Activated CD8-positive, alpha-beta memory T cell treated with anti-CD3 and anti-CD28 coated beads, Interleukin-2, amount 10 ng/mL, durations not matched to agents 7 days and 5 days (primary cell): ENCODE measurements at regions not wholly inside any gene's neighbourhood (a gene's known extent, or its start where the extent isn't known, plus 50 kb on each side); places are given as distances from the start of the nearest gene placed in this dataset.

Experiments used
- ATAC-seq: fragments of 150-1000 bp; cut with Tn5 transposase; one replicate; pipeline ENCODE4 v1.10.0; 2021; ENCODE audit warnings: moderate library complexity
- CTCF ChIA-PET: fragments of 350-600 bp; sonication (Branson Sonifier 250); formaldehyde crosslinking; loops from one replicate; lab custom pipeline; 2021; ENCODE audit warnings: antibody characterized with exemption; lab: Charles Lee
- DNase-seq: peaks from one replicate; pipeline ENCODE4 v3.0.0-alpha.2; 2020
- H3K27ac Mint-ChIP-seq: one replicate; pipeline ENCODE4 v1.8.0; 2021; ENCODE audit warnings: mild to moderate bottlenecking, mixed read lengths
- H3K27me3 Mint-ChIP-seq: one replicate; pipeline ENCODE4 v1.8.0; 2021; ENCODE audit warnings: mixed read lengths
- H3K36me3 Mint-ChIP-seq: one replicate; pipeline ENCODE4 v1.8.0; 2021; ENCODE audit warnings: mild to moderate bottlenecking, mixed read lengths
- H3K4me1 Mint-ChIP-seq: one replicate; pipeline ENCODE4 v1.8.0; 2021; ENCODE audit warnings: mixed read lengths
- H3K4me3 Mint-ChIP-seq: one replicate; pipeline ENCODE4 v1.8.0; 2021; ENCODE audit warnings: mild to moderate bottlenecking, moderate library complexity, mixed read lengths
- H3K9me3 Mint-ChIP-seq: one replicate; pipeline ENCODE4 v1.8.0; 2022; ENCODE audit warnings: low read depth, mixed read lengths

GRCh38 chr2:42924418-42924886 is 132.1 kb upstream of the HAAO start:
- H3K4me3 Mint-ChIP-seq, result no peak overlapping the region
- CTCF ChIA-PET, result interaction anchor here (1.4 kb wide), 1 partner anchor 8 kb away, joined by 3 read pairs; no protein-coding TSS in a partner anchor
- H3K27ac Mint-ChIP-seq, result no peak overlapping the region
- DNase-seq (no peak), ATAC-seq (no peak)
- H3K27me3 Mint-ChIP-seq, result no peaks in the 10 kb centered on the region
- no peaks in the 10 kb centered on the region for H3K36me3 Mint-ChIP-seq
- H3K9me3 Mint-ChIP-seq, result no peaks in the 10 kb centered on the region
- peaks cover 3% of the 10 kb centered on the region for H3K4me1 Mint-ChIP-seq

GRCh38 chr2:42923580-42924417 is 131.4 kb upstream of the HAAO start:
- DNase-seq (no peak), ATAC-seq (no peak)
- Mint-ChIP-seq H3K27me3 (no peaks in the 10 kb centered on the region), H3K4me3 (no peak overlapping the region), H3K9me3 (no peaks in the 10 kb centered on the region), H3K36me3 (no peaks in the 10 kb centered on the region), H3K27ac (no peak overlapping the region), H3K4me1 (peaks cover 3% of the 10 kb centered on the region)
- CTCF ChIA-PET, result interaction anchor here (1.4 to 1.6 kb wide), 2 partner anchors 9 to 64 kb away, joined by 3 read pairs; no protein-coding TSS in a partner anchor

GRCh38 chr2:42922790-42923579 is 130.6 kb upstream of the HAAO start:
- Mint-ChIP-seq H3K27me3 (no peaks in the 10 kb centered on the region), H3K27ac (no peak overlapping the region), H3K4me3 (no peak overlapping the region), H3K9me3 (no peaks in the 10 kb centered on the region), H3K36me3 (no peaks in the 10 kb centered on the region), H3K4me1 (peaks cover 3% of the 10 kb centered on the region)
- CTCF ChIA-PET, result interaction anchor here (1.4 to 1.6 kb wide), 2 partner anchors 9 to 64 kb away, joined by 3 read pairs; no protein-coding TSS in a partner anchor
- DNase-seq (no peak), ATAC-seq (no peak)

GRCh38 chr2:42922293-42922692 is 129.9 kb upstream of the HAAO start:
- no peak for ATAC-seq
- Mint-ChIP-seq H3K27ac (no peak overlapping the region), H3K9me3 (no peaks in the 10 kb centered on the region), H3K27me3 (peaks cover 2% of the 10 kb centered on the region), H3K4me1 (peaks cover 3% of the 10 kb centered on the region), H3K4me3 (no peak overlapping the region), H3K36me3 (no peaks in the 10 kb centered on the region)
- CTCF ChIA-PET, result interaction anchor here (1.6 kb wide), 1 partner anchor 63 kb away, joined by 3 read pairs; no protein-coding TSS in a partner anchor
- no peak for DNase-seq

- no peaks in the 10 kb centered on the region for H3K9me3 Mint-ChIP-seq
- no peak for DNase-seq
- no peaks in the 10 kb centered on the region for H3K36me3 Mint-ChIP-seq
- no peak for ATAC-seq
- H3K4me3 Mint-ChIP-seq, result no peak overlapping the region
- CTCF ChIA-PET, result no interaction called here
- peaks cover 8% of the 10 kb centered on the region for H3K27me3 Mint-ChIP-seq
- H3K4me1 Mint-ChIP-seq, result peaks cover 3% of the 10 kb centered on the region
- H3K27ac Mint-ChIP-seq, result no peak overlapping the region
Measured at GRCh38 chr2:42921721-42922120, 129.3 kb upstream of the HAAO start.

GRCh38 chr2:42921147-42921520 is 128.8 kb upstream of the HAAO start:
- H3K36me3 Mint-ChIP-seq, result no peaks in the 10 kb centered on the region
- peaks cover 9% of the 10 kb centered on the region for H3K27me3 Mint-ChIP-seq
- H3K4me3 Mint-ChIP-seq, result no peak overlapping the region
- no peak for DNase-seq
- no peaks in the 10 kb centered on the region for H3K9me3 Mint-ChIP-seq
- peaks cover 3% of the 10 kb centered on the region for H3K4me1 Mint-ChIP-seq
- CTCF ChIA-PET, result no interaction called here
- no peak for ATAC-seq
- H3K27ac Mint-ChIP-seq, result no peak overlapping the region

- no peak overlapping the region for H3K27ac Mint-ChIP-seq
- DNase-seq (no peak), ATAC-seq (no peak)
- CTCF ChIA-PET, result interaction anchor here (1.5 kb wide), 1 partner anchor 61 kb away, joined by 3 read pairs; no protein-coding TSS in a partner anchor
- no peak overlapping the region for H3K4me3 Mint-ChIP-seq
- peaks cover 3% of the 10 kb centered on the region for H3K4me1 Mint-ChIP-seq
- H3K36me3 Mint-ChIP-seq, result no peaks in the 10 kb centered on the region
- peaks cover 12% of the 10 kb centered on the region for H3K27me3 Mint-ChIP-seq
- no peaks in the 10 kb centered on the region for H3K9me3 Mint-ChIP-seq
Measured at GRCh38 chr2:42920446-42921146, 128.2 kb upstream of the HAAO start.

GRCh38 chr2:42918671-42919318 is 126.4 kb upstream of the HAAO start:
- H3K27ac Mint-ChIP-seq, result no peak overlapping the region
- ATAC-seq (no peak), DNase-seq (no peak)
- peaks cover 3% of the 10 kb centered on the region for H3K4me1 Mint-ChIP-seq
- CTCF ChIA-PET, result interaction anchor here (0.9 to 1.5 kb wide), 2 partner anchors 10 to 60 kb away, joined by 3 read pairs; no protein-coding TSS in a partner anchor
- H3K9me3 Mint-ChIP-seq, result no peaks in the 10 kb centered on the region
- H3K36me3 Mint-ChIP-seq, result no peaks in the 10 kb centered on the region
- H3K27me3 Mint-ChIP-seq, result peaks cover 12% of the 10 kb centered on the region
- no peak overlapping the region for H3K4me3 Mint-ChIP-seq

GRCh38 chr2:42918041-42918440 is 125.7 kb upstream of the HAAO start:
- CTCF ChIA-PET, result no interaction called here
- H3K27me3 Mint-ChIP-seq, result peaks cover 12% of the 10 kb centered on the region
- no peak overlapping the region for H3K27ac Mint-ChIP-seq
- H3K36me3 Mint-ChIP-seq, result no peaks in the 10 kb centered on the region
- H3K9me3 Mint-ChIP-seq, result no peaks in the 10 kb centered on the region
- H3K4me3 Mint-ChIP-seq, result no peak overlapping the region
- ATAC-seq, result no peak
- H3K4me1 Mint-ChIP-seq, result no peaks in the 10 kb centered on the region
- no peak for DNase-seq

- no peak for ATAC-seq
- DNase-seq, result no peak
- CTCF ChIA-PET, result no interaction called here
Measured at GRCh38 chr2:42917425-42917927, 125.1 kb upstream of the HAAO start.

GRCh38 chr2:42916324-42916723 is 123.9 kb upstream of the HAAO start:
- CTCF ChIA-PET, result no interaction called here
- no peaks in the 10 kb centered on the region for H3K36me3 Mint-ChIP-seq
- ATAC-seq (no peak), DNase-seq (no peak)
- no peak overlapping the region for H3K27ac Mint-ChIP-seq
- H3K4me1 Mint-ChIP-seq, result no peaks in the 10 kb centered on the region
- no peaks in the 10 kb centered on the region for H3K9me3 Mint-ChIP-seq
- peaks cover 15% of the 10 kb centered on the region for H3K27me3 Mint-ChIP-seq
- no peak overlapping the region for H3K4me3 Mint-ChIP-seq

More at GRCh38 chr2:42917425-42917927, 125.1 kb upstream of the HAAO start:
- no peaks in the 10 kb centered on the region for H3K36me3 Mint-ChIP-seq
- H3K4me3 Mint-ChIP-seq, result no peak overlapping the region
- H3K27ac Mint-ChIP-seq, result no peak overlapping the region
- no peaks in the 10 kb centered on the region for H3K9me3 Mint-ChIP-seq
- no peaks in the 10 kb centered on the region for H3K4me1 Mint-ChIP-seq
- peaks cover 15% of the 10 kb centered on the region for H3K27me3 Mint-ChIP-seq

- Mint-ChIP-seq H3K36me3 (no peaks in the 10 kb centered on the region), H3K27me3 (peaks cover 18% of the 10 kb centered on the region), H3K4me3 (no peak overlapping the region), H3K27ac (no peak overlapping the region), H3K9me3 (no peaks in the 10 kb centered on the region), H3K4me1 (no peaks in the 10 kb centered on the region)
- ATAC-seq, result no peak
- no peak for DNase-seq
- CTCF ChIA-PET, result no interaction called here
Measured at GRCh38 chr2:42914860-42915259, 122.5 kb upstream of the HAAO start.
